Smooth muscle cell (in vitro differentiated cells): ENCODE measurements at regions not wholly inside any gene's neighbourhood (a gene's known extent, or its start where the extent isn't known, plus 50 kb on each side); places are given as distances from the start of the nearest gene placed in this dataset.
A peak's percentile ranks its signal among the peaks of the same experiment; 100 is the strongest.

Experiments used
- DNase-seq: peaks from one replicate; lab custom pipeline; 2025; ENCODE audit not compliant: unreplicated experiment; lab: John Stamatoyannopoulos, UW
- H2AFZ ChIP-seq: fragments of 200-600 bp; sonication (generic); 2 replicates; pipeline ENCODE4 v1.6.0; 2016; ENCODE audit warnings: antibody characterized with exemption, low read depth, mild to moderate bottlenecking
- H3F3A ChIP-seq: fragments of 200-600 bp; sonication (generic); 2 replicates; pipeline ENCODE4 v1.6.0; 2017; ENCODE audit warnings: antibody characterized with exemption, low read depth
- H3K27ac ChIP-seq: fragments of 200-600 bp; sonication (generic); 2 replicates; pipeline ENCODE4 v1.5.1; 2016; ENCODE audit warnings: low read depth, mild to moderate bottlenecking
- H3K27me3 ChIP-seq: fragments of 200-600 bp; sonication (generic); 2 replicates; pipeline ENCODE4 v1.6.1; 2016; ENCODE audit warnings: low read depth, mild to moderate bottlenecking
- H3K36me3 ChIP-seq: fragments of 200-600 bp; sonication (generic); 2 replicates; pipeline ENCODE4 v1.5.1; 2016; ENCODE audit warnings: low read depth
- H3K4me1 ChIP-seq: fragments of 200-600 bp; sonication (generic); 2 replicates; pipeline ENCODE4 v1.5.1; 2016; ENCODE audit warnings: low read depth
- H3K4me2 ChIP-seq: fragments of 200-600 bp; sonication (generic); 2 replicates; pipeline ENCODE4 v1.6.0; 2016; ENCODE audit warnings: mild to moderate bottlenecking
- H3K4me3 ChIP-seq: fragments of 200-600 bp; sonication (generic); 2 replicates; pipeline ENCODE4 v1.5.1; 2016; ENCODE audit warnings: mild to moderate bottlenecking
- H3K79me2 ChIP-seq: fragments of 200-600 bp; sonication (generic); 2 replicates; pipeline ENCODE4 v1.6.0; 2016; ENCODE audit warnings: low read depth, mild to moderate bottlenecking
- H3K9ac ChIP-seq: fragments of 200-600 bp; sonication (generic); 2 replicates; pipeline ENCODE4 v1.6.0; 2016; ENCODE audit warnings: low read depth
- H3K9me3 ChIP-seq: fragments of 200-600 bp; sonication (generic); replicated peaks from 2 replicates; pipeline ENCODE4 v1.5.1; 2016; ENCODE audit warnings: low read depth
- H4K20me1 ChIP-seq: fragments of 200-600 bp; sonication (generic); 2 replicates; pipeline ENCODE4 v1.6.0; 2016; ENCODE audit warnings: low read depth
- WGBS: methylation state at CpG from one replicate; pipeline ENCODE4 v1.1.7; 2016; ENCODE audit warnings: low lambda C conversion rate; 5-methylcytosine and 5-hydroxymethylcytosine counted together
- TF ChIP-seq, protein P1 (sequence below): fragments of 200-600 bp; sonication (generic); IDR thresholded peaks from 2 replicates; pipeline ENCODE4 v1.5.1; 2017; ENCODE audit warnings: borderline replicate concordance, mild to moderate bottlenecking, antibody characterized with exemption; ENCODE audit not compliant: insufficient read depth, poor library complexity, severe bottlenecking

DNA sequence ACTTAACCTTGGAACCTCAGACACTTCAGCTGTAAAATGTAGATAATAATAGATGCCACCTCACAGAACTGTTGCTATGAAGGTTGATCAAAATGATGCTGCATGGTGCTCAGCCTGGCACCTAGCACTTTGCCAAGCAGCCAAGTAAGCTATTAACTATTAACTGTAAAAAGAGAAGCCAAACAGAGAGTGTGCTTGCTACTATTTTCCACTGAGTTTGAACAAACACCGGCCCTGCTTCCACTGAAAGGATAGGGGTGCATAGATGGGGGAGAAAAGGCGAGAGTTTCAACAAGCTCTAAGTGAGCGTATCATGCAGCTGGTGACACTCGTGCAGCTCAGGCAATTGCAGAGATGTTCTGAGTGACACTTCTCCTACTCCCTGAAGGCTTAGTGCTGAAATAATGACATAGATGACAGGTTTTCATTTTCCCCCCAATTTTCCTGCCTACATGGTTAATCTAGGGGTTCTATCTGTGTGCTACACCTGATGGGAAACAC is 78.2 kb downstream of the GPR88 start:
- Histone ChIP-seq H3K4me3 (no peak overlapping the region), H3F3A (no peaks in the 10 kb centered on the region), H3K27me3 (no peaks in the 10 kb centered on the region), H2AFZ (no peak overlapping the region), H3K9ac (no peak overlapping the region), H3K9me3 (no peaks in the 10 kb centered on the region), H3K4me2 (no peak overlapping the region), H3K27ac (no peak overlapping the region), H3K36me3 (no peaks in the 10 kb centered on the region), H4K20me1 (no peaks in the 10 kb centered on the region), H3K4me1 (no peaks in the 10 kb centered on the region), H3K79me2 (no peaks in the 10 kb centered on the region)
- WGBS: 92% methylated on average over 4 of the region's 4 CpGs
- DNase-seq: no peak
- TF ChIP-seq, protein P1, sequence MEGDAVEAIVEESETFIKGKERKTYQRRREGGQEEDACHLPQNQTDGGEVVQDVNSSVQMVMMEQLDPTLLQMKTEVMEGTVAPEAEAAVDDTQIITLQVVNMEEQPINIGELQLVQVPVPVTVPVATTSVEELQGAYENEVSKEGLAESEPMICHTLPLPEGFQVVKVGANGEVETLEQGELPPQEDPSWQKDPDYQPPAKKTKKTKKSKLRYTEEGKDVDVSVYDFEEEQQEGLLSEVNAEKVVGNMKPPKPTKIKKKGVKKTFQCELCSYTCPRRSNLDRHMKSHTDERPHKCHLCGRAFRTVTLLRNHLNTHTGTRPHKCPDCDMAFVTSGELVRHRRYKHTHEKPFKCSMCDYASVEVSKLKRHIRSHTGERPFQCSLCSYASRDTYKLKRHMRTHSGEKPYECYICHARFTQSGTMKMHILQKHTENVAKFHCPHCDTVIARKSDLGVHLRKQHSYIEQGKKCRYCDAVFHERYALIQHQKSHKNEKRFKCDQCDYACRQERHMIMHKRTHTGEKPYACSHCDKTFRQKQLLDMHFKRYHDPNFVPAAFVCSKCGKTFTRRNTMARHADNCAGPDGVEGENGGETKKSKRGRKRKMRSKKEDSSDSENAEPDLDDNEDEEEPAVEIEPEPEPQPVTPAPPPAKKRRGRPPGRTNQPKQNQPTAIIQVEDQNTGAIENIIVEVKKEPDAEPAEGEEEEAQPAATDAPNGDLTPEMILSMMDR: no peak

GRCh38 chr1:100622037-100622436 is 84.1 kb downstream of the GPR88 start:
- H3K4me1 ChIP-seq: peaks cover 21% of the 10 kb centered on the region
- no peaks in the 10 kb centered on the region for H3K36me3 ChIP-seq
- no peak for DNase-seq
- WGBS: 19% methylated on average over 1 of the region's 1 CpG
- TF ChIP-seq, protein P1: no peak
- no peaks in the 10 kb centered on the region for H3K27me3 ChIP-seq
- peaks cover 13% of the 10 kb centered on the region for H3F3A ChIP-seq
- H3K4me3 ChIP-seq: no peak overlapping the region
- H3K27ac ChIP-seq: peak overlapping the region; percentile 90
- H3K79me2 ChIP-seq: no peaks in the 10 kb centered on the region
- H3K9me3 ChIP-seq: no peaks in the 10 kb centered on the region
- H2AFZ ChIP-seq: no peak overlapping the region
- H3K9ac ChIP-seq: peak overlapping the region; percentile 28
- no peaks in the 10 kb centered on the region for H4K20me1 ChIP-seq
- peak overlapping the region; percentile 48 for H3K4me2 ChIP-seq

GRCh38 chr1:100622506-100622905 is 84.6 kb downstream of the GPR88 start:
- Histone ChIP-seq H3K9me3 (no peaks in the 10 kb centered on the region), H3K27ac (peak overlapping the region; percentile 90), H3K4me1 (peaks cover 21% of the 10 kb centered on the region), H3K4me3 (no peak overlapping the region), H3K36me3 (no peaks in the 10 kb centered on the region), H2AFZ (no peak overlapping the region), H3F3A (peaks cover 13% of the 10 kb centered on the region), H3K27me3 (no peaks in the 10 kb centered on the region), H4K20me1 (no peaks in the 10 kb centered on the region), H3K9ac (peak overlapping the region; percentile 49), H3K79me2 (no peaks in the 10 kb centered on the region), H3K4me2 (peak overlapping the region; percentile 48)
- TF ChIP-seq, protein P1: no peak
- no peak for DNase-seq
- WGBS: 84% methylated on average over 1 of the region's 1 CpG
